ENCODE measurements at regions not wholly inside any gene's neighbourhood (a gene's known extent, or its start where the extent isn't known, plus 50 kb on each side); places are given as distances from the start of the nearest gene placed in this dataset.
"Not testable (repeated sequence)": the region's sequence is repeated elsewhere in the genome, so short reads cannot be mapped to it uniquely, and the experiment has no call there.

DNA sequence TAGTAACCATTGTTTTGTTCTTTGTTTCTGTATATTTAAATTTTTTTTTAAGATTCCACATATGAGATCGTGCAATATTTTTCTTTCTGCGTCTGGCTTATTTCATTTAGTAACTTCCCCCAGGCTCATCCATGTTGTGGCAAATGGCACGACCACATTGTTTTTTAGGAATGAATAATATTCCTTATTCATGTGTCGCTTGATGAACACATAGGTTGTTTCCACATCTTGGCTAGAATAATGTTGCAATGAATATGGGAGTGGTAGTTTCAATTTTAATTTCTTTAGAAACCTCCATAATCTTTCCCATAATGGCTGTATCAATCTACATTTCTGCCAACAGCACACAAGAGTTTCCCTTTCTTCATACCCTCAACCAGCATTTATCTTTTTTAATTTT lies 166.8 kb upstream of the NR3C2 start:
- Mint-ChIP-seq H3K9me3 (ENCODE audit: unreplicated experiment) (peaks cover 12% of the 10 kb centered on the region), H3K27ac (ENCODE audit: low read depth, unreplicated experiment) (no peak overlapping the region), H3K27me3 (ENCODE audit: insufficient read depth, unreplicated experiment) (no peaks in the 10 kb centered on the region), H3K36me3 (ENCODE audit: insufficient read depth, unreplicated experiment) (no peaks in the 10 kb centered on the region), H3K4me1 (ENCODE audit: insufficient read depth, unreplicated experiment) (no peaks in the 10 kb centered on the region), H3K4me3 (ENCODE audit: unreplicated experiment) (no peak overlapping the region)
- ChIA-PET CTCF (no interaction called here), POLR2A (no interaction called here)
- TF ChIP-seq CTCF (IDR thresholded peaks at IDR 0.05; ENCODE audit: unreplicated experiment) = no peak
- intact Hi-C loops (cut with micrococcal nuclease) = no loop called here
- no TSS peak for BruUV-seq (replicated peaks)
- peak; percentile 21 for DNase-seq (ENCODE audit: unreplicated experiment)

DNA sequence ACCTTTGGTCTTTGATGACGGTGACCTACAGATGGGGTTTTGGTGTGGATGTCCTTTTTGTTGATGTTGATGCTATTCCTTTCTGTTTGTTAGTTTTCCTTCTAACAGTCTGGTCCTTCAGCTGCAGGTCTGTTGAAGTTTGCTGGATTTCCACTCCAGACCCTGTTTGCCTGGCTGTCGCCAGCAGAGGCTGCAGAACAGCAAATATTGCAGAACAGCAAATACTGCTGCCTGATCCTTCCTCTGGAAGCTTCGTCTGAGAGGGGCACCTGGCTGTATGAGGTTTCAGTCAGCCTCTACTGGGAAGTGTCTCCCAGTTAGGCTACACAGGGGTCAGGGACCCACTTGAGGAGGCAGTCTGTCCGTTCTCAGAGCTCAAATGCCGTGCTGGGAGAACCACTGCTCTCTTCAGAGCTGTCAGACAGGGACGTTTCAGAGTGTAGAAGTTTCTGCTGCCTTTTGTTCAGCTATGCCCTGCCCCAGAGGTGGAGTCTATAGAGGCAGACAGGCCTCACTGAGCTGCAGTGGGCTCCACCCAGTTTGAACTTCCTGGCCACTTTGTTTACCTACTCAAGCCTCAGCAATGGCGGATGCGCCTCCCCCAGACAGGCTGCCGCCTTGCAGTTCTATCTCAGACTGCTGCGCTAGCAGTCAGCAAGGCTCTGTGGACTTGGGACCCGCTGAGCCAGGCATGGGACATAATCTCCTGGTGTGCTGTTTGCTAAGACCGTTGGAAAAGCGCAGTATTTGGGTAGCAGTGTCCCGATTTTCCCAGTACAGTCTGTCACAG lies 156.4 kb upstream of the NR3C2 start:
- H3K4me1 Mint-ChIP-seq (ENCODE audit: insufficient read depth, unreplicated experiment); H3K27me3 Mint-ChIP-seq (ENCODE audit: insufficient read depth, unreplicated experiment); CTCF ChIA-PET; intact Hi-C loops (cut with micrococcal nuclease); POLR2A ChIA-PET; H3K36me3 Mint-ChIP-seq (ENCODE audit: insufficient read depth, unreplicated experiment); H3K4me3 Mint-ChIP-seq (ENCODE audit: unreplicated experiment); H3K27ac Mint-ChIP-seq (ENCODE audit: low read depth, unreplicated experiment); H3K9me3 Mint-ChIP-seq (ENCODE audit: unreplicated experiment); BruUV-seq (replicated peaks); DNase-seq (ENCODE audit: unreplicated experiment): not testable (repeated sequence)

DNA sequence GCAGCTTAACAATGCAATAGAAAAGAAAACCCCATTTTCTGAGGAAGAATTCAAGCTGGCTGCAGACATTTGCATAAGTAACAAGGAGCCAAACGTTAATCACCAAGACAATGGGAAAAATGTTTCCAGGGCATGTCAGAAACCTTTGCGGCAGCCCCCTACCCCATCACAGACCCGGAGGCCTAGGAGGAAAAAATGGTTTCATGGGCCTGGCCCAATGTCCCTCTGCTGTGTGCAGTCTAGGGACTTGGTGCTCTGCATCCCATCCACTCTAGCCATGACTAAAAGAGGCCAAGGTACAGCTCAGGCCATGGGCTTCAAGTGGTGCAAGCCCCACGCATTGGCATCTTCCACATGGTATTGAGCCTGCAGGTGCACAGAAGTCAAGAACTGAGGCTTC lies 147.0 kb upstream of the NR3C2 start:
- BruUV-seq (replicated peaks) = no TSS peak
- CTCF ChIA-PET = no interaction called here
- TF ChIP-seq CTCF (IDR thresholded peaks at IDR 0.05; ENCODE audit: unreplicated experiment) = no peak
- intact Hi-C loops (cut with micrococcal nuclease) = no loop called here
- Mint-ChIP-seq H3K4me3 (ENCODE audit: unreplicated experiment) (no peak overlapping the region), H3K27me3 (ENCODE audit: insufficient read depth, unreplicated experiment) (no peaks in the 10 kb centered on the region), H3K4me1 (ENCODE audit: insufficient read depth, unreplicated experiment) (no peaks in the 10 kb centered on the region), H3K36me3 (ENCODE audit: insufficient read depth, unreplicated experiment) (no peaks in the 10 kb centered on the region), H3K9me3 (ENCODE audit: unreplicated experiment) (peaks cover 16% of the 10 kb centered on the region), H3K27ac (ENCODE audit: low read depth, unreplicated experiment) (no peak overlapping the region)
- DNase-seq (ENCODE audit: unreplicated experiment) = no peak
- POLR2A ChIA-PET = no interaction called here

GRCh38 chr4:148575577-148575976 lies 133.4 kb upstream of the NR3C2 start:
- H3K27me3 Mint-ChIP-seq (ENCODE audit: insufficient read depth, unreplicated experiment) = no peaks in the 10 kb centered on the region
- H3K36me3 Mint-ChIP-seq (ENCODE audit: insufficient read depth, unreplicated experiment) = no peaks in the 10 kb centered on the region
- no peak for DNase-seq (ENCODE audit: unreplicated experiment)
- no peaks in the 10 kb centered on the region for H3K4me1 Mint-ChIP-seq (ENCODE audit: insufficient read depth, unreplicated experiment)
- BruUV-seq (replicated peaks) = no TSS peak
- no peaks in the 10 kb centered on the region for H3K9me3 Mint-ChIP-seq (ENCODE audit: unreplicated experiment)
- intact Hi-C loops (cut with micrococcal nuclease) = no loop called here
- POLR2A ChIA-PET = no interaction called here
- no peak overlapping the region for H3K4me3 Mint-ChIP-seq (ENCODE audit: unreplicated experiment)
- no peak for TF ChIP-seq CTCF (IDR thresholded peaks at IDR 0.05; ENCODE audit: unreplicated experiment)
- CTCF ChIA-PET = interaction anchor here (0.6 kb wide), 1 partner anchor 461 kb away, joined by 3 read pairs; no protein-coding TSS in a partner anchor
- no peak overlapping the region for H3K27ac Mint-ChIP-seq (ENCODE audit: low read depth, unreplicated experiment)

DNA sequence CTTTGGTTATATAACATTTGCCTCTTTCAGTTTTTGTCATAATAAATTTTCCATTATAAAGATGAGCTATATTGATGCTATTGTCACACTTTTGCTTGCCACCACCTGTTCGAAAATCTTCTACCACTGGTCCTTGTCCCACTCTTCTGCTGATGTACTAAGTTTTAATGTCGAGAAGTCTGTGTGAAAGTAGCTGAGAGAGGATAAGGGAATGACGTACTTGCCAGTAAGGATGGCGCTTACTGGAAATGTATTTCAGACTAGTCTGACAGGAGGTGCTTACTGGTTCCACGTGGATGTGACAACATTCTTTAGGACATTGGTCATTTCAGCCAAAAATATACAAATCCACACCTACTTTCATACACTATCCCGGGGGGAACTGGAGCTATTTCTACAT lies 132.7 kb upstream of the NR3C2 start:
- H3K36me3 Mint-ChIP-seq (ENCODE audit: insufficient read depth, unreplicated experiment) = no peaks in the 10 kb centered on the region
- BruUV-seq (replicated peaks) = no TSS peak
- H3K4me1 Mint-ChIP-seq (ENCODE audit: insufficient read depth, unreplicated experiment) = no peaks in the 10 kb centered on the region
- CTCF ChIA-PET = no interaction called here
- no peak for DNase-seq (ENCODE audit: unreplicated experiment)
- no peaks in the 10 kb centered on the region for H3K9me3 Mint-ChIP-seq (ENCODE audit: unreplicated experiment)
- no peak for TF ChIP-seq CTCF (IDR thresholded peaks at IDR 0.05; ENCODE audit: unreplicated experiment)
- no peak overlapping the region for H3K4me3 Mint-ChIP-seq (ENCODE audit: unreplicated experiment)
- no peak overlapping the region for H3K27ac Mint-ChIP-seq (ENCODE audit: low read depth, unreplicated experiment)
- intact Hi-C loops (cut with micrococcal nuclease) = no loop called here
- POLR2A ChIA-PET = no interaction called here
- no peaks in the 10 kb centered on the region for H3K27me3 Mint-ChIP-seq (ENCODE audit: insufficient read depth, unreplicated experiment)
